Ovary (tissue), 7 donors: ENCODE measurements at regions not wholly inside any gene's neighbourhood (a gene's known extent, or its start where the extent isn't known, plus 50 kb on each side); places are given as distances from the start of the nearest gene placed in this dataset.

ENCODE experiments used
- DNase-seq, 5 donors: peaks; one replicate each; pipeline ENCODE4 v3.0.0-alpha.2; 2019 to 2020
- H3K27ac ChIP-seq, 2 donors: fragments of 200-600 bp; one replicate each; pipeline versions ENCODE4 v1.5.1 to v1.8.0; 2019 to 2022
- H3K27me3 ChIP-seq: fragments of 200-600 bp; one replicate; pipeline ENCODE4 v1.8.0; 2022
- H3K36me3 ChIP-seq: fragments of 200-600 bp; sonication (generic); one replicate; pipeline ENCODE4 v1.5.1; 2019
- H3K4me1 ChIP-seq: one replicate; pipeline ENCODE4 v1.8.1; 2013; ENCODE audit warnings: mild to moderate bottlenecking, moderate library complexity; ENCODE audit not compliant: insufficient read depth
- H3K4me3 ChIP-seq: fragments of 200-600 bp; sonication (generic); one replicate; pipeline ENCODE4 v1.5.1; 2017
- H3K9me3 ChIP-seq, 2 donors: fragments of 200-600 bp in 1 of 2; sonication (generic) in 1 of 2; one replicate each; pipeline versions ENCODE4 v1.5.1 to v1.8.1; 2013 to 2019; ENCODE audit warnings: mild to moderate bottlenecking in 1 of 2, moderate library complexity in 1 of 2
- CTCF ChIP-seq, 3 donors: fragments of 450-650 bp in 2 of 3; fragments of 200-600 bp in 1 of 3; IDR thresholded peaks; one replicate each; pipeline versions ENCODE4 v1.5.1 to v1.8.0; 2016 to 2022; ENCODE audit warnings: antibody characterized with exemption in 3 of 3, mild to moderate bottlenecking in 1 of 3
- EP300 ChIP-seq: sonication (generic); formaldehyde crosslinking; IDR thresholded peaks from one replicate; pipeline ENCODE4 v1.6.1; 2017; ENCODE audit warnings: antibody characterized with exemption
- POLR2A ChIP-seq: fragments of 450-650 bp; IDR thresholded peaks from one replicate; pipeline ENCODE4 v1.6.1; 2017; ENCODE audit warnings: antibody characterized with exemption, mild to moderate bottlenecking, moderate library complexity
- WGBS, 3 donors: extraction: QIAGEN DNeasy Blood & Tissue Kit in 1 of 3; methylation state at CpG; one replicate each; pipeline versions ENCODE4 v1.1.5 to v1.1.7; 2013 to 2017; 5-methylcytosine and 5-hydroxymethylcytosine counted together
- intact Hi-C, 4 donors: fragments of 100-400 bp; cut with DNase I; formaldehyde crosslinking; loops; one replicate each; pipeline versions ENCODE4 v1.11.0 to v1.15.1; 2022 to 2023
- donor health status: DM: no; HTN: no; CAD: no; lungs with moderate emphysema.
- donor health status: DM: no; HTN: no; CAD: no.
- donor health status: Bipolar disorder and iron deficiency.
- donor health status: DM: no; HTN: no; CAD: no.
- donor health status: DM: yes; HTN: yes; CAD: no.

DNA sequence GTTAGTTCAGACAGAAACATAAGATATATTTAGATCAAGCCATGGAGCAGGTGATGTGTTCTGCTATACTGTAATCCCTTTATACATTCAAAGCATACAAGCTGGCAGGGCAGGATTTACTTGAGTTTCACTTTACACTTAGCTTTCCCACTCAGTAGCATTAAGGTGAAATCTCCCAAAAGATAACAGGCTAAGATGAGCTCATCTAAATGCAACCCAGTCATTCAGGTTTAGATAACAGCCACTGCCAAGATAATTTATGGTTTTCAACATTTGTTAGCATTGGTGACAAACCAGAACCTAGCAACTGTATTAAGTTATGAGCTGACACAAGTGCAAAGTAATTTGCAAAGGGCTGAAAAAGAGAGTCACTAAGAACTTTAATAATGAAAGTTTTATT, 925.1 kb upstream of the ATXN7L3B start:
- Histone ChIP-seq H3K9me3 (no peaks in the 10 kb centered on the region), H3K27me3 (no peaks in the 10 kb centered on the region), H3K4me1 (no peaks in the 10 kb centered on the region), H3K4me3 (no peak overlapping the region), H3K36me3 (no peaks in the 10 kb centered on the region), H3K27ac (no peak overlapping the region)
- no peak for DNase-seq
- TF ChIP-seq POLR2A (no peak), EP300 (no peak), CTCF (IDR thresholded peaks at IDR 0.05) (no peak)
- intact Hi-C loops: no loop called here

DNA sequence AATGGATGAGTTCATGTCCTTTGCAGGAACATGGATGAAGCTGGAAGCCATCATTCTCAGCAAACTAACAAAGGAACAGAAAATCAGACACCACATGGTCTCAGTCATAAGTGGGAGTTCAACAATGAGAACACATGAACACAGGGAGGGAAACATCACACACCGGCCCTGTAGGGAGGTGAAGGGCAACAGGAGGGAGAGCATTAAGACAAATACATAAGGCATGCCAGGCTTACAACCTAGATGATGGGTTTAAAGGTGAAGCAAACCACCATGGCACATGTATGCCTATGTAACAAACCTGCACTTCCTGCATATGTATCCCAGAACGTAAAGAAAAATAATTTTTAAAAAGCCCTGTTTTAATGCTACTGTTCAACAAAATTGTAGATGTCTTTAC, 914.2 kb upstream of the ATXN7L3B start:
- TF ChIP-seq CTCF (IDR thresholded peaks at IDR 0.05) (no peak), EP300 (no peak), POLR2A (no peak)
- no peaks in the 10 kb centered on the region for H3K9me3 ChIP-seq
- DNase-seq: no peak
- no peak overlapping the region for H3K27ac ChIP-seq
- 72 to 84% (median 81%) methylated on average over 2 of the region's 2 CpGs for WGBS, 3 donors
- intact Hi-C loops: no loop called here
- no peaks in the 10 kb centered on the region for H3K27me3 ChIP-seq
- no peaks in the 10 kb centered on the region for H3K36me3 ChIP-seq
- H3K4me1 ChIP-seq: no peaks in the 10 kb centered on the region
- no peak overlapping the region for H3K4me3 ChIP-seq

DNA sequence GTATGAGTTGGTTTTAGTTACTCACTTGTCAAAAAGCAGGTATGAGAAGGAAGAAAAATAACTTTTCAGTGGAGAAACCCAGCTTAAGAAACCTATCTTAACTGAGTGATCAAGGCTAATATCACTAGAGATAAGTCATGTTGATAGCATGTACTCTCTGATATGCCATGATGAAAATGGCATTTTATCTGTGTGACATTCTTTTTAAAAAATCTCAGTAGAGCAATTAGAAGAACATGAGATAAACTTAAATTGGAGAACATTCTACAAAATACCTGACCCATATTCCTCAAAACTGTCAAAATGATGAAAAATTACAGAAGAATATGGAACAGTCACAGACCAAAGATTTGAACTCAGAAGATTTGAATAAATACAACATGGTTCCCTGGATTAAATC, 912.4 kb upstream of the ATXN7L3B start:
- H3K27ac ChIP-seq: no peak overlapping the region
- no peak for DNase-seq

DNA sequence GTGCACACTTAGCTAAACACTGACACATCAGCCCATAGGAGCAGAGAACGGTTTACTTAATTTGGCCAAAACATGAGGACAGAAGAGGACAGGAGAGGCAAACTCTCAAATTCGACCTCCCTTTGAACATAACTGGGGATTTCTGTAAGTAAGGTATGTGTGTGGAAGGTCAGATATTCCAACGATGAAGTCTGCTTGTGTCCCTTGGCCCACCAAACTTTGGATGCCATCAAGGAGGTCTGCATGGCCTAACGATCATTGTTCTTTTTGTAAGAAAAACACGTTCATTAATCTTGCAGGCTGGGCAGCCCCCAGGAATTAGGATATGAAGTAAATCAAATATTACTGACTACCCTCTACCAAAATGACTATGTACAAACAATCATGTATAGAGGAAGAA, 908.5 kb upstream of the ATXN7L3B start:
- Histone ChIP-seq H3K9me3 (no peaks in the 10 kb centered on the region), H3K4me1 (no peaks in the 10 kb centered on the region), H3K4me3 (no peak overlapping the region), H3K27me3 (no peaks in the 10 kb centered on the region), H3K36me3 (no peaks in the 10 kb centered on the region), H3K27ac (no peak overlapping the region)
- no peak for DNase-seq
- WGBS, 3 donors: 62 to 72% (median 68%) methylated on average over 5 of the region's 5 CpGs
- no peak for TF ChIP-seq EP300
- intact Hi-C loops: no loop called here

More for the DNA sequence above, 912.4 kb upstream of the ATXN7L3B start:
- TF ChIP-seq POLR2A (no peak), EP300 (no peak), CTCF (IDR thresholded peaks at IDR 0.05) (no peak)
- no peak overlapping the region for H3K4me3 ChIP-seq
- H3K27me3 ChIP-seq: no peaks in the 10 kb centered on the region
- intact Hi-C loops: no loop called here
- H3K9me3 ChIP-seq: no peaks in the 10 kb centered on the region
- H3K4me1 ChIP-seq: no peaks in the 10 kb centered on the region
- H3K36me3 ChIP-seq: no peaks in the 10 kb centered on the region

DNA sequence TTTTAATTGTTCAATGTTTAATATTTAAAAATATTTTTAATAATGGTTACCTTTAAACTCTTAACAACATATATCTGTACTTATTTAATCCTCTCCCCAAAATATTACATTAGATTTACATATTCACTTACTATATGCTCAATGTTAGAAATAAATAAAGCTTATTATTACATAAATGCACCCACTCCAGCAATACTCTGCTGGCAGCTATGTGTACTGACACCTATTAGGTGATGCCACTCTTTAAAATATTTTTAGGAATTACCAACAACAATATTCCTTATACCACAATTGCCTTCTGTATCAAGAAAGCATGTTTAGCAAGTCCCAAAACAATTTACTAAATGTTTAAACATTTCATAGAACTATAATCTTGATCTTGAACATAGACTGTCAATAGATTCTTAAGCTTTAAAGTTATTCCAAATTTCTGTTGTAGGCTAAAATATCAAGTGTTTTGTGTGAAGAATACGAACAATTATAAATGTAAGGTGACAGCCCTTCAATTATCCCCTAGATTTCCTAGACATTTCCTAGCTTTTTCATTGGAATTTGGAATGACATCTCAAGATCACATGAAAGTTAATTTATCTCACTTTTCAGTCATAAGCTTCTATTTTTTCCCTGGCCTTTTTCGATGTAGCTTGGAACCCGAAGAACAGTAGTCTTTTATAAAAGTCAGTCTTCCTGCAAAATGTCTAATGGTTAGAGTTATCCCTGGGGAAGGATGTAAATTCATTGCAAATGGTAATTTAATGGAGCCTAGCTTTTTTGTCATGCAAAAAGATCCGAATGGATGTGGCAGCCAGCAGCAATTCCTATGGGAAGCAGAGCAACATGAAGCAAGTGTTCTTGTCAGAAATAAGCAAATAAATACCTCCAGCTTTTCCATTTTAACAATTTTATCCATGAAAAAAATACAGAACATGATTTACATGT, 907.5 kb upstream of the ATXN7L3B start:
- TF ChIP-seq POLR2A: no peak
- TF ChIP-seq CTCF (IDR thresholded peaks at IDR 0.05): no peak
- TF ChIP-seq EP300: no peak
- intact Hi-C loops: loop anchor here in 1 of 4 donors (10.0 kb wide), 1 partner anchor 245 kb away; no protein-coding TSS in a partner anchor
- Histone ChIP-seq H3K27ac (no peak overlapping the region), H3K27me3 (no peaks in the 10 kb centered on the region), H3K36me3 (no peaks in the 10 kb centered on the region), H3K4me1 (no peaks in the 10 kb centered on the region), H3K9me3 (no peaks in the 10 kb centered on the region), H3K4me3 (no peak overlapping the region)
- no peak for DNase-seq
- WGBS, 3 donors: 44 to 52% (median 45%) methylated on average over 4 of the region's 4 CpGs
